Left ventricle myocardium superior (tissue), 1 donor: ENCODE measurements at regions not wholly inside any gene's neighbourhood (a gene's known extent, or its start where the extent isn't known, plus 50 kb on each side); places are given as distances from the start of the nearest gene placed in this dataset.
"Not testable (repeated sequence)": the region's sequence is repeated elsewhere in the genome, so short reads cannot be mapped to it uniquely, and the experiment has no call there.

Source experiments
- ATAC-seq: fragments of 200-7000 bp; cut with Tn5 transposase; one replicate; pipeline ENCODE4 v1.9.1; 2020; ENCODE audit warnings: mild to moderate bottlenecking, moderate library complexity
- DNase-seq: peaks from one replicate; pipeline ENCODE4 v3.0.0-alpha.2; 2020
- intact Hi-C: fragments of 100-400 bp; cut with micrococcal nuclease; formaldehyde crosslinking; loops from one replicate; pipeline ENCODE4 v1.11.0; 2022
- donor health status: DM: no; HTN: yes; CAD: no; lungs with severe emphysema.

- ATAC-seq, intact Hi-C loops, DNase-seq: not testable (repeated sequence)
Measured at GRCh38 chr9:61817127-61817705, 627.4 kb downstream of the SPATA31A7 start.

- intact Hi-C loops: not testable (repeated sequence)
- peak; percentile 79 for ATAC-seq
- DNase-seq: peak; percentile 88
Measured at GRCh38 chr9:61853624-61854259, 663.9 kb downstream of the SPATA31A7 start.

DNA sequence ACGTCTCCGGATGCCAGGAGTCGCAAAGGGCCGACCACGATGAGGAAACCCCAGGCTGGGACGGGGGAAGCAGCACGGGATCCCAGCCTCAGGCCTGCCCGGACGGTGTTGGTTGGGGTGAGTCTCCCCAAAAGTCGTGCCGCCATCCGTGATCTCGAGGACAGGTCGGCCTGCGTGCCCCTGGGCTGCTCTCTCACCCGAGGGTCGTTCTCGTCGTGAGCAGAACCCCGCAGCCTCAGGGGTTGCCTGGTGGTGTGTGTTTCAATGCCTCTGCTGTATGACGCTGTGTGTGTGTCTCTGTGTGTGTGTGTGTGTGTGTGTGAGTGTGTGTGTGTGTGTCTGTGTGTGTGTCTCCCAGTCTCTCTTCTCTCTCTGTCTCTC, 664.4 kb downstream of the SPATA31A7 start:
- ATAC-seq, intact Hi-C loops: not testable (repeated sequence)
- peak; percentile 19 for DNase-seq

- DNase-seq: not testable (repeated sequence)
- peak; percentile 93 for ATAC-seq
Measured at GRCh38 chr9:61856283-61856682, 666.4 kb downstream of the SPATA31A7 start.

DNA sequence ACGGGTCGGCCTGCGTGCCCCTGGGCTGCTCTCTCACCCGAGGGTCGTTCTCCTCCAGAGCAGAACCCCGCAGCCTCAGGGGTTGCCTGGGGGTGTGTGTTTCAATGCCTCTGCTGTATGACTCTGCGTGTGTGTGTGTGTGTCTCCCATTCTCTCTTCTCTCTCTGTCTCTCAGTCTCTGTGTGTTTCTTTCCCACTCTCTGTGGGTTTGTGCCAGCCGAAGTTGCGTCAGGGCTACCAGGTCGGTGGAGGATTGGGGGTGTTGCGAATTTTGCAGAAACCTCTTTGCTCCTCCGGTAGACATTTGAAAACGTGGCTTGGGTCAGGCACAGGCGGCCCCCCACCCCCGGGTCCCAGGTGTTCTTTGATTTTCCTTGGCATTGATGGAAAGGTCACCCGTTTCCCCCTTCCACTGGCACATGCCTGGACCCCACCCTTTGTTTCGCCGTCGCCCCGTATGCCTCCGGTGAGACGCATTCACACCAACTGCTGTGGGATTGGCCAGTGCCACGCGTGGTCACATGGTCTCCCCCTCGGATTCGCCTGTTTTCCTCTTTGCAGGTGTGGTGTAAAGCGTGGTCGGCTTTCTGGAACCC, 667.1 kb downstream of the SPATA31A7 start:
- intact Hi-C loops, ATAC-seq, DNase-seq: not testable (repeated sequence)

More at GRCh38 chr9:61856283-61856682, 666.4 kb downstream of the SPATA31A7 start:
- intact Hi-C loops: not testable (repeated sequence)

- intact Hi-C loops, DNase-seq: not testable (repeated sequence)
- peak; percentile 90 for ATAC-seq
Measured at GRCh38 chr9:61857709-61858351, 668.0 kb downstream of the SPATA31A7 start.

DNA sequence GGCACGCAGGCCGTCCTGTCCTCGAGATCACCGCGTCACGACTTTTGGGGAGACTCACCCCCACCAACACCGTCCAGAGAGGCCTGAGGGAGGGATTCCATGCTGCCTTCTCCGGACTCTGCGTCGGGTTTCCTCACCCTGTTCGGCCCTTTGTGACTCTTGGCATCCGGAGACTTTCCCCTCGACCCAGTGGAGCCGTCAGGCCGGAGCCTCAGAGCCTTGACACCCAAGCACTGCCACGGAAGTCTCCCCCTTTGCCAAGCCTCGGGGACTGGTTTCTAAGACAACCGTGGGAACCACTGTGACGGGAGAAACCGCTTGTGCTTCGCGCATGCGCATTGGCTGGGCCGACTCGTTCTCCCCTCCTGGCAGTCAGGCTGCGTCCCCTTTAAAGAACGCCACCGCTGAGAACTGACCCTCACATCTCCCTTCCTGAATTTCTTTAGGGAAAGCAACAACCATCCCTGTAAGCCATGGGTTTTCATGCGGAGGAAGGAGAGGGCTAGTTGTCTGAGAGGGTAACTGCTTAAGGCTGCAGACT, 672.7 kb downstream of the SPATA31A7 start:
- intact Hi-C loops: not testable (repeated sequence)
- DNase-seq: peak; percentile 87
- peak; percentile 47 for ATAC-seq

DNA sequence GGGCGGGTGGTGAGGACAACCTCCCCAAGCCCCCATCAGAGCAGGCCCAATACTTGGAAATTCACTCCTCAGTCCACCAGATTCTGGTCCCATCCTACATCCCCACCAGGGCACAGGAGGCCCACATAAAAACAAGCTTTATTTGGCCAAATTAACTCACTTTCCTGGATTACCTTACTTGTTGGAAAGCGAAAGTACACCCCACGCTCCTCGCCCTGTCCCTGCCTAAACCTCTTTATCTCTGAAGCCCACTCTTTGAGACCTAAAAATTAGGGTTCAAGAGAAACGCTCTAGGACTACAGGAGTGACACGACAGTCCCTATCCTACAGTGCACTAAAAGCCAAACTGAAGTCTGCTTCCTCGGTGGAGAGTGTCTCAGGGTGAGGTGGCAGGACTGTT, 674.6 kb downstream of the SPATA31A7 start:
- peak; percentile 16 for DNase-seq
- ATAC-seq, intact Hi-C loops: not testable (repeated sequence)

DNA sequence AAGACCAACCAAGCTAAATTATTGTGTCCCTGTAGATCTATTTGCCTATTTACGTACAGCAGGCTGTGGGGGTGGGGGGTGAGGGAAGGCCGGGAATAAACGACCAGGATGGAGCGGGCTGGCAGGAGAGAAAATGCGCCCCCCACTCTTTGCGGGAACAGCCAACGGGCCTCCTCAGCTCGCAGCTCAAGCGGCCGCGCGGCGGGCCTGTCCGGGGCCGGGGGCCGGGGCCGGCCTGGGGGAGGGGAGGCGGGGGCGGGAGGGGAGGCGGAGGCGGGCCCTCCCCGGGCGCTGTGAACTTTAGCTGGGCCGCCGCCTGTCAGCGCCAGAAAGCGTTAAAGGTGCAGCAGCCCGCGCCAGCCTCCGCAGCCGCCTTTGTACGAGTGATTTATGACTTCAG, 679.1 kb downstream of the SPATA31A7 start:
- DNase-seq, ATAC-seq, intact Hi-C loops: not testable (repeated sequence)

- DNase-seq, intact Hi-C loops, ATAC-seq: not testable (repeated sequence)
Measured at GRCh38 chr9:61872329-61872728, 682.5 kb downstream of the SPATA31A7 start.
